IMR-90 (cell line): ENCODE measurements at regions not wholly inside any gene's neighbourhood (a gene's known extent, or its start where the extent isn't known, plus 50 kb on each side); places are given as distances from the start of the nearest gene placed in this dataset.

Source experiments
- CTCF ChIP-seq: conservative IDR thresholded peaks from 2 replicates; pipeline ENCODE4 v1.5.1; 2012; ENCODE audit warnings: mild to moderate bottlenecking, low read depth, low read length, improper control_type of control experiment
- NFE2L2 ChIP-seq: fragments of 150-350 bp; IDR thresholded peaks from 2 replicates; pipeline ENCODE4 v1.6.1; 2016; ENCODE audit warnings: low read depth, mild to moderate bottlenecking, low read length

- TF ChIP-seq CTCF = no peak
- TF ChIP-seq NFE2L2 = no peak
Observed at GRCh38 chr7:106394526-106394925, 109.7 kb upstream of the NAMPT start.
